KG1 (cell line): ENCODE measurements at regions not wholly inside any gene's neighbourhood (a gene's known extent, or its start where the extent isn't known, plus 50 kb on each side); places are given as distances from the start of the nearest gene placed in this dataset.
"Not testable (repeated sequence)": the region's sequence is repeated elsewhere in the genome, so short reads cannot be mapped to it uniquely, and the experiment has no call there.

ENCODE experiments used
- DNase-seq: peaks from one replicate; lab custom pipeline; 2025; lab: John Stamatoyannopoulos, UW

DNA sequence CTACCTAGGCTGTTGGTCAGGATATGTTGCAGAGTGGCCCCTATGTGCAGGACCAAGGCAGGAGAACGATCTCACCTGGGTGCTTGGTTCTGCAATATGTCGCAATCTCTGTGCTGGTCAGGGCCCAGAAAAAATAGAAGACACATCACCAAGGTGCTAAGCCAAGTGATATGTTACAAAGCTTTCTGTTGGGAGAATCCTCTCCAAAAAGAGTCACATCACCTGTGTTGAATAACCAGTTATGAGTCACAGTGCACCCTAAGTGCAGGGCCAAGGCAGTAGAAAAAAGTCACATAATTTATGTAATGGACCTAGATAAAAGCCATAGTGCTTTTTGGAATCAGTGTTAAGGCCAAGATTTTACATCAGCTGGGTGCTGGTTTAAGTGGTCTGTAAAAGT is 965.9 kb upstream of the AMELY start:
- DNase-seq, result no peak

DNA sequence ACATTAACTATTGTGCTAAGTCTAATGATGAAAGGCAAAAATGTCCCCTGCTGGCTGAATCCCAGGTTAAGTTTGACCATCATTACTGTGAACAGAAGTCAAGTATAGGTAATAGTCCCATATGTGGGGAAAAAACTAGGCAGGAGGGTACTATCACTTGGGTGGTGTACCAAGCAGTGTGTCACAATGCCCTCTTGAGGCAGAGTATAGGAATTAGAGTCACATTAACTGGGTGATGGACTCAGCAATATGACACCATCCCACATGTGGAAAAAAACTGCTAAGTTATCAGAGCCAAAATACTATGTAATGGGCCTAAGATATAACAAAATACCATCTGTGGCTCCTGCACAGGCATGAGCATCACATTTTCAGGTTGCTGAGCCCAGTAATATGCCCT is 962.5 kb upstream of the AMELY start:
- DNase-seq, result no peak

DNA sequence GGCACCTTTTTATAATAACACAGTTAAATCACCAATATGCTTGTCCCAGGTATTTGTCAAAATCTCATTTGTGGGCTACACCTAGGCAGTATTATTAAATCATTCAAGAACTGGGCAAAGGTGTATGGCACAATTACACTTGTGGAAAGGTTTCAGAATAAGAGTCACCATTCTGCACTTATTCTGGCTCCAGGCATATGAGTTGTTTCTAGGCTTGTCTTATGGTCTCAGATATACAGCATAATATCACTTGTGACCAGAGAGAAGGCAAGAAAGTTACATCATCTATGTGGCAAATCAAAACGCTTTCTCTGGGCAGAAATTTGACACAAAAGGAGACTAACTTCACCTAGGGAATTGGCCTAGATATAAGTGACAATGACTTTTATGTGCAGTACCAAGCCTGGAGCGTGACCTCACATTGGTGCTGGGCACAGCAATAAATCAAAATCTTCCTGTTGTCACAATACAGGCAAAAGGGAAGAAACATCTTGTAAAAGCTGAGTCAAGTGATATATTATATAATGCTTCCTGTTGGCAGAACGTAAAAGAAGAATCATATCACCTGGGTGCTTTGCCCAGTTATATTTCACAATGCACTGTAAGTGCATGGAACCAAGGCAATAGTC is 959.9 kb upstream of the AMELY start:
- DNase-seq, result no peak

DNA sequence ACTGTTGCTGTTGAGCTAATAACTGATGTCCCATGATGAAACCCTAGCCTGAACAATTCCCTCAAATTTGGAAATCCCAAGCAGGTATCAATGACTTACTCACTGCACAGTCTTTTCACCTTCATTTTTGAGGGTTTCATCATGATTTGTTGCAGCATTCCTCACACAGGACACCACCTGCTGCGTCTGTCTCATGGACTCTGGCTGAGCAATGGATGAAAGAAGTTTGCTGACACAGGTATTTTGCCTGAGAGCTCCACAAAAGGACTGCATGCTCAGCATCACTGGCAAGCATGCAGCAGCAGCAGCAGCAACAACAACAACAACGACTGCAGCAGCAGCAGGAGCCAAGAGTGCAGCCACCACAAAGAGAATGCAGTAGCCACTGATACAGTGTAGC is 955.4 kb upstream of the AMELY start:
- no peak for DNase-seq

DNA sequence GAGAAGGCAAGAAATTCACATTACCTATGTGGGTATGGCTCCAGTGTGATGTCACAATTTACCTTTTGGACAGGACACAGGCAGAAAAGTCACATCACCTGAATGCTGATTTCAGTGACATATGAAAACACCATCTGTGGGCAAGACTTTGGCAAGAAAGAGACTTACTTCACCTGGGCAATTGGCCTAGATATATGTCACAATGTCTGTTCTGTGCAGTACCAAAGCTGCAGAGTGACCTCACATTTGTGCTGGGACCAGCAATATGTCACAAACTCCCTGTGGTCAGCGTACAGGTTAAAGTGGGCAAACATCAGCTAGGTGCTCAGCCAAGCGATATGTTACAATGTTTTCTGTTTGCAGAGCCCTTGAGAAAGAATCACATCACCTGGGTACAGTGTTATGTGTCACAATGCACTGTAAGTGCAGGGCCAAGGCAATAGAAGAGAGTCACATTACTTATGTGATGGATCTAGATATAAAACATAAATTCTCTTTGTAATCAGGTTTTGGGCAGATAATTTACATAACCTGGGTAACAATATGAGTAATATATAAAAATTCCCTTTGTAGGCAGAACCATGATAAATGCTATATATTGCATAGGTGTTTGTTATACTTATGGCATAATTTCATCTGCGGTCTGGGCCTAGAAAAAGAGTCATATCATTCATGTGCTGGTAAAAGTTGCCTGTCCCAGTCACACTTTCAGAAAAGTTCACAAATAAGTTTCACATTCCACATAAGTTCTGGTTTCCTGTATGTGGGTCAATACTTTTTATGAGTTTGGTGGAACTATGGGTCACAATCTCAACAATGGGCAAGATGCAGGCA is 949.4 kb upstream of the AMELY start:
- DNase-seq, result no peak

DNA sequence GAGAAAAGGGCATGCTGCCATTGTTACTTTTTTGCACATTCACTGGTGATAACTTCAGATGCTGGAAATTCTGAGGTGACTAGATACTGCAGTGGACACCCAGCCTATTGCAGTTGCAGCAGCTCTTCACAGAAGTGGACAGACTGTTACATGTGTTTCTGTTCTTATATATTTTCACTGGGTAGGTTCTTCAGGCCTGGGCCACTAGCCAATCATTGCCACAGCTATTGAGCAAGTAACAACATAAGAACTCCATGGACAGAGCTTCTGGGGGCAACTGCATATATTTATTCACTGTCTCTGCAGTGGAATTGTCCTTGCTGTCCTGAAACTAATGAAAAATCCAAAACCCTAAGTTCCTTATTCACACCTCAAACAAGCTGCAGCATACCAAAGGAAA is 938.6 kb upstream of the AMELY start:
- no peak for DNase-seq

DNA sequence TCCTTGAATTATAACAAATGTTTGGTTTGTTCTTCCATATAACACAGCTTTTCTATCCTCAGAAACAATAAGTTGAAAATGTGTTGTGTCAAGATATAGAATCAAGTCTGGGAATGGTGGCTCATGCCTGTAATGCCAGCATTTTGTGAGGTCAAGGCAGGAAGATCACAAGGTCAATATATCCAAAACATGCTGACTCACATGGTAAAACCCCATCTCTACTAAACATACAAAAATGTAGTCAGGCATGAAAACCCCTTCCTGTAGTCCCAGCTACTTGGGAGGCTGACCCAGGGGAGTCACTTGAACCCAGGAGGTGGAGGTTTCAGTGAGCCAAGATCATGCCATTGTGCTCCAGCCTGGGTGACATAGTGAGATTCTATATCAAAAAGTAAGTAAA is 934.2 kb upstream of the AMELY start:
- DNase-seq, result no peak

DNA sequence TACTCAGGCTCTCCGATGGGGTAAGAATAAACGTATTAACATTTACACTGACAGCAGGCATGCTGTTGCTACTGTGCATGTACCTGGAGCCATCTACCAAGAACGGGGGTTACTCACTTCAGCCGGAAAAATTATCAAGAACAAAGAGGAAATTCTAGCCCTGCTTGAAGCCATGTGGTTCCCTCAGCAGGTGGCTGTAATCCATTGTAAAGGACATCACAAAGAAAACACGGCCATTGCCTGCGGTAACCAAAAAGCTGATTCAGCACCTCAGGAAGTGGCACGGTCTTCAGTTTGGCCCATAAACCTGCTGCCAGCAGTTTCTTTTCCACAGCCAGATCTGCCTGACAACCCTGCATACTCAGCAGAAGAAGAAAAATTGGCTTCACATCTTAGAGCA is 925.5 kb upstream of the AMELY start:
- no peak for DNase-seq

DNA sequence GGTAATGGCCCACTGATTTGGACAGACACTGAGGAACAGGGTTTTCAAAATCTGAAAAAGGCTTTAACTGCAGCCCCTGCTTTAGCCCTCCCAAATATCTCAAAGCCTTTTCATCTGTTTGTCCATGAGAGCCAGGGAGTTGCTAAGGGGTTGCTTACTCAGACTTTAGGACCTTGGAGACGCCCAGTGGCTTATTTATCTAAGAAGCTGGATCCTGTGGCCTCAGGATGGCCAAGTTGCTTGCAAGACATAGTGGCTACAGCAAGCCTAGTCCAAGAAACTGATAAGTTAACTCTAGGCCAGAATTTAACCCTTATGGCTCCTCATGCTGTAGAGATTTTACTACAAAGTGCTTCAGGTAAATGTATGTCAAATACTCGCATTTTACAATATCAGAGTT is 924.8 kb upstream of the AMELY start:
- DNase-seq, result no peak

DNA sequence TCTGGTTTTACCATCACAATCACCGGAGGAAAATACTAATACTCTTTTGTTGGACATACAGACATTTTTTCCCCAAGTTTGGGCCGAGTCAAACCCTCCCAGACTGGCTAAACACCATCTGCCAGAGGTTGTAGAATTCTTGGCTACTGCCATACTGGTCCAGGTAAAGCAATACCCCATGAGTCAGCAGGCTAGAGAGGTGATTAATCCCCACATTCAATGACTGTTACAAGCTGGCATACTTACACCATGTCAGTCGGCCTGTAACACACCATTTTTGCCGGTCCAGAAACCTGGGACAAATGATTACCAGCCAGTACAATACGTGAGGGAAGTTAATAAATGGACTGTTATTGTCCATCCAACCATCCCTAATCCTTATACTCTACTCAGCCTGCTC is 923.9 kb upstream of the AMELY start:
- DNase-seq, result no peak

DNA sequence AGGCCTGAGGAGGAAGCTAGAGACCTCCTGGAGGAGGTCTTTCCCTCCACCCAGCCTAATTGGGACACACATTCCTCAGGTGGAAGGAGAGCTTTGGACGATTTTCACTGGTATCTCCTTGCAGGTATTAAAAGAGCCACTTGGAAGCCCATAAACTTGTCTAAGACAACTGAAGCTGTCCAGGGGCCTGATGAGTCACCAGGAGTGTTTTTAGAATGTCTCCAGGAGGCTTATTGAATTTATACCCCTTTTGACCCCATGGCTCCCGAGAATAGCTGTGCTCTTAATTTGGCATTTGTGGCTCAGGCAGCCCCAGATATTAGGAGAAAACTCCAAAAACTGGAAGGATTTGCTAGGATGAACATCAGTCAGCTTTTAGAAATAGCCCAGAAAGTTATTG is 922.7 kb upstream of the AMELY start:
- DNase-seq, result no peak

DNA sequence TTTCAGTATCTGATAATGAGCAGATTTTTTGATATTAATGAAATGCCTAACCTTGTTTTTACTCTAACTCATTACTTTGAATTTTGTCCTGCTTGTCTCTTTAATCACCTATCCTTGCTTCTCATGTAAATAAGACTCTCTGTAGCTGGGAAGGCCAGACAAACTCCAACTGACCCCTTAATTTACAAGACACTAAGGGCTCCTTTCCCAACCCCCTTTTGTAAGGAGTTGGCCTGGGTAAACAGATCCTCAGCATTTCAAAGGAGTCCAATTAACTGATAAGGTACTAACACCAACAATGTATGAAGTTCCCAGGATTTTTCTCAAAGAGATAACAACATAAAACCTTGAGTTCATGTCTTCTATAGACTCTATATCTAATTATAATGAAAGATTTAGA is 919.3 kb upstream of the AMELY start:
- DNase-seq, result not testable (repeated sequence)

DNA sequence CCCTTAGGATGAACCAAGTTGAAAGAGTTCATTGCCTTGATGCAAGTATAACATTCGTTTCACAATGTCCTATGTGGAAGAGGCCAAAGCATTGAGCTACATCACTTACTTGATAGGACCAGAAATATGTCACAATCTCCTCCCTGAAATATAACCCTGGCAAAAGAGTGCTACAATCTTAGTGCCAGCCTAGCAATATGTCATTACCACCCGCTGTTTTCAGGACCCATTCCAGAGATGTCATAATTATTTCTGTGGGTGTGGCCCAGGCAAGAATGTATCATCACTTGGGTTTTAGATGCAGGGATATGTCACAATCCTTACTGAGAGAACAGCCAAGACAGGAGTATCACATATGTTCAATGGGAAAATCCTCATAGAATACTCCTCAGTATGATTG is 915.0 kb upstream of the AMELY start:
- no peak for DNase-seq

DNA sequence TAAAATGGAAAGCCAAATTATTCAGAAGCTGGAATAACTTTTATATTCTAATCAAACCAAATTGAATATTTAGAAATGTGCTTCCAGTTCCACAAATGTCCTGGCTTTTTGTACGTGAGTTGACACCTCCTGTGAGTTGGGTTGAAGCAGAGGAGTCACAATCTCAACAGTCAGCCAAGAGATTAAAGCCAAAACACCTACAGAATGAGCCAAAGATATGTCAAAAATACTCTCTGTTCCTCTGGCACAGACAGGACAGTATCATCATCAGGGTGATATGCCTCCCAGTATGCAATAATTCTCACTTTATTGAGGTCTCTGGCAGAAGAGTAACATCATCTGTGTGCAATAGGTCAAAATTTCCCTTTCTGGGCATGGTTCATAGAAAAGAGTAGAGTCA is 914.3 kb upstream of the AMELY start:
- no peak for DNase-seq

DNA sequence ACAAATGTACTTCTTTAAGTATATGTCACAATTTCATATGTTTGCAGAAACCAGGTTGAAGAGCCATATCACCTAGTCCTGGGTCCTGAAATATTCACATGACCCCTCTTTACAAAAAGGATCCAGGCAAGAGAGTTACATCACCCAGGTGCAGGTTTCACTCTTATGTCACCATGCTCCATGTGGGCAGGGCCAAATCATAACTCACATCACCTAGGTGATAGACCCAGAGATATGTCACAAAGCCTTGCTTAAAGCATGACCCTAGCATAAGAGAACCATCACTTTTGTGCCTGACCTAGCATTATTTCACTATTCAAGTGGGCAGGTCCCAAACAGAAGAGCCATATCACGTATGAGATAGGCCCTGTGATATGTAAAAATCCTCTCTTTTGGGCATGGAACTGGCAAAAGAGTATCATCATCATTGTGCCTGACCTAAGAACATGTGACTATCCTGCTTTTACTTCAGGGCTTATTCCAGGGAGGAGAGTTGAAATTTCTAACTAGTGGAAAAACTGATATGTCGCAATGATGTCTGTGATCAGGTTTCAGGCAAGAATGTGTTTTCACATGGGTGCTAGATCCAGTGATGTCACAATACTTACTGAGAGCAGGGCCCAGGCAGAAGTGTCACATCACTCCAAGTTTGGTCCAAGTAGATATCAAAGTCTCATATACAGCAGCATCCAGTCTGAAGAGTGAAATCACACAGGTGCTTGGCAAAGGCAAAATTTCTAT is 909.9 kb upstream of the AMELY start:
- no peak for DNase-seq

DNA sequence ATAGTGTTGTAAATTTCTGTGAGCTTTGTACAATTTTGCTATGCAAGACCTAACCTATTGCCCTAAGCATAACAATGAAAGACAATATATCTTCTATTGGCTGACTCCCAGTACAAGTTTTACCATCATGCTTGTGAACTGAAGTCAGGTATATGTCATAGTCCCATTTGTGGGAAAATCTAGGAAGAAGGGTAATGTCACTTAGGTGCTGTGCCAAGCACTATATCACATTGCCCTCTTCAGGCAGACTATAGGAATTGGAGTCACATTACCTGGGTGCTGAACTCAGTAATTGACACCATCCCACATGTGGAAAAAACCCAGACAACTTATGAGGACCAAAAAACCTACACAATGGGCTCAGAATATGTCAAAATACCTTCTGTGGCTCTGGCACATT is 907.4 kb upstream of the AMELY start:
- no peak for DNase-seq

DNA sequence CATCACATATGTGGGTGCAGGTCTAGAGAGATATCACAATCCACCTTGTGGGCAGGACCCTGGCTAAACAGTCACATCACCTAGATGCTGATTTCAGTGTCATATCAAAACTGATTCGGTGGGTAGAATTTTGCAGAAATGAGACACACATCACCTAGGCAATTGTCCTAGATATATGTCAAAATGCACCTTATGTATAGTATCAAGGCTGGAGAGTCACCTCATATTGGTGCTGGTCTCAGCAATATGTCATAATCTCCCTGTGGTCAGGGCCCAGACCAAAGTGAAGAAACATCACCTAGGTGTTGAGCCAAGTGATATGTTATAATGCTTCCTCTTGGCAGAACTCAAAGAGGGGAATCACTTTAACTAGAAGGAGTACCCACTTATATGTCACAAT is 905.0 kb upstream of the AMELY start:
- DNase-seq, result no peak

DNA sequence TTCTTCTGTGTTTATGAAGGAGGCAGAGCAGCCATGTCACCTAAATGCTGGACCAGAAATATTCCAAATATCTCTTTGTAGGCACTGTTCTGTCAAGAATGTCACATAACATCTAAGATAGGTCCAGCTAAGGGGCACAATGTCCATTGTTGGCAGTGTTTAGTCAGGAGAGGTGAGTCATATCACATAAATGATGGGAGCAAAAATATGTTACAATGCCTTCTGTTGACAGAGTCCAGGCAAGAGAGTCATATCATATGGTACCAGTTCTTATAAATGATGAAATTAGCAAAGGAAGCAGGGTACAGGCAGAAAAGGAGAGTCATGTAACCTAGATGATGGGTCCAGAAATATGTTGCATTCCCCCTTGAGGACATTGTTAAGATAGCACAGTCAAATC is 904.4 kb upstream of the AMELY start:
- no peak for DNase-seq

DNA sequence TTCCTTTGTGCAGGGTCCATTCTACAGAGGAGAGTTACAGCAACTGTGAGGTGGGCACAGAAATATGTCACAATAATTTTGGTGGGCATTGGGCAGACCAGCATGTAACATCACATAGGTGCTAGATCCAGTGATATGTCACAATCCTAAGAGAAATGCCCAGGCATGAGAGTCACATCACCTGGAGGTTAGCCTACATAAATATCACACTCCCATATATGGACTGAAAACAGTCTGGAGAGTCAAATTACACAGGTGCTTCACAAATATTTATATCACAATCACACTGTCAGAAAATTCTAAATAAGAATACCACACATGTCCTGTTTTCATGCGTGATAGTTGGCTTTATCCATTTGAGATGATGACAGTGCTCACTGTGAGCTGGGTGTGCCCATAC is 903.7 kb upstream of the AMELY start:
- no peak for DNase-seq

DNA sequence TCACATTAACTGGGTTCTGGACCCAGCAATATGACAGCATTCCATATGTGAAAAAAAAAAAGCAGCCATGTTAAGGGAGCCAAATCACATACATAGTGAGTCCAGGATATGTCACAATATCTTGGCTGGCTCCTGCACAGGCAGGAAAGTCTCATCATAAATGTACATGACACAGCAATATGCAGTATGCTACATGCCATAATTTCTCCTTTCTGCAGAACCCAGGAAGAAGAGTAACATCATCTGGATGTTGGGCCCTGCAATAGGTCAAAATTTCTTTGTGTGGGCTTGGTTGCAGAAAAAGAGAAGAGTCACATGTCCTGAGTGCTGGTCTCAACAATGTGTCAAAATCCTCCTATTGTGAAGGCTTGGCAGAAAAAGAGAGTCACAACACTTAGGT is 902.8 kb upstream of the AMELY start:
- no peak for DNase-seq

DNA sequence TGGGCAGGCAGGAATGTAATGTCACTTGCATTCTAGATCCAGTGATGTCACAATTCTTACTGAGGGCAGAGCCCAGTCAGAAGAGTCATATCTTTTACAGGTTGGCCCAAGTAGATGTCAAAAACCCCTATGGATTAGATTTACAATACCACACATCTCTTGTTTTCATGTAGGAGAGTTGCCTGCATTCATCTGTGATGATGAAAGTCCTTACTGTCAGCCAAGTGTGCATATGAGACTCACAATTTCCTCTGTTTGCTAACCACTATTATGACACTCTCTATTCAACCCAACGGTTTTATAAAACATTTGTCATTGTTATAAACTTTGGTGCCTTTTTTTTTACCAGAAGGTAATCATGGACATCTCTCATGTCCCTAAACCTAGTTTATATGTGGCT is 898.8 kb upstream of the AMELY start:
- DNase-seq, result no peak

DNA sequence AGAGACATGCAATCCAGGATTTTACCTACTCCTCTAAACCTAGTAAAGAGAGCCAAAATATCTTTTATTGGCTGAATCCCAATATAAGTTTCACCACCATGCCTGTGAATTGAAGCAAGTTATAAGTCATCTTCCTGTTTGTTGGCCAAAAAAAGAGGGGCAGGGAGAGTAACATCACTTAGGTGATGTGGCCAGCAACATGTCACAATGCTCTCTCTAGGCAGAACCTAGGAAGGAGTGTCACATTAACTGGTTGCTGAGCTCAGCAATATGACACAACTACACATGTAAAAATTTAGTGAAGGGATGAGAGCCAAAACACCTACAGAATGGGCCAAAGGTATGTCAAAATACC is 895.9 kb upstream of the AMELY start:
- no peak for DNase-seq
